ENCODE measurements at regions not wholly inside any gene's neighbourhood (a gene's known extent, or its start where the extent isn't known, plus 50 kb on each side); places are given as distances from the start of the nearest gene placed in this dataset.
"Not testable (repeated sequence)": the region's sequence is repeated elsewhere in the genome, so short reads cannot be mapped to it uniquely, and the experiment has no call there.

GRCh38 chr12:59121451-59121850, 201.1 kb upstream of the LRIG3 start:
- in situ Hi-C loops (cut with HindIII; ENCODE audit: low pct_ligation_motif_present, low pct_unique_long_range_greater_than_20kb, low sequenced_read_pairs): no loop called here
- DNase-seq: no peak

GRCh38 chr12:59119676-59120075, 199.4 kb upstream of the LRIG3 start:
- in situ Hi-C loops (cut with HindIII; ENCODE audit: low pct_ligation_motif_present, low pct_unique_long_range_greater_than_20kb, low sequenced_read_pairs): no loop called here
- no peak for DNase-seq

GRCh38 chr12:59118356-59118755, 198.1 kb upstream of the LRIG3 start:
- in situ Hi-C loops (cut with HindIII; ENCODE audit: low pct_ligation_motif_present, low pct_unique_long_range_greater_than_20kb, low sequenced_read_pairs): no loop called here
- no peak for DNase-seq

- in situ Hi-C loops (cut with HindIII; ENCODE audit: low pct_ligation_motif_present, low pct_unique_long_range_greater_than_20kb, low sequenced_read_pairs): no loop called here
- no peak for DNase-seq
Observed at GRCh38 chr12:59115995-59116394, 195.7 kb upstream of the LRIG3 start.

GRCh38 chr12:59115526-59115925, 195.2 kb upstream of the LRIG3 start:
- in situ Hi-C loops (cut with HindIII; ENCODE audit: low pct_ligation_motif_present, low pct_unique_long_range_greater_than_20kb, low sequenced_read_pairs): no loop called here
- DNase-seq: no peak

GRCh38 chr12:59113831-59114615, 193.7 kb upstream of the LRIG3 start:
- peak; percentile 86 for DNase-seq
- in situ Hi-C loops (cut with HindIII; ENCODE audit: low pct_ligation_motif_present, low pct_unique_long_range_greater_than_20kb, low sequenced_read_pairs): no loop called here

- in situ Hi-C loops (cut with HindIII; ENCODE audit: low pct_ligation_motif_present, low pct_unique_long_range_greater_than_20kb, low sequenced_read_pairs): no loop called here
- DNase-seq: no peak
Observed at GRCh38 chr12:59111851-59112250, 191.5 kb upstream of the LRIG3 start.

- DNase-seq; in situ Hi-C loops (cut with HindIII; ENCODE audit: low pct_ligation_motif_present, low pct_unique_long_range_greater_than_20kb, low sequenced_read_pairs): not testable (repeated sequence)
Observed at GRCh38 chr12:59108516-59108915, 188.2 kb upstream of the LRIG3 start.

GRCh38 chr12:59100585-59100984, 180.3 kb upstream of the LRIG3 start:
- in situ Hi-C loops (cut with HindIII; ENCODE audit: low pct_ligation_motif_present, low pct_unique_long_range_greater_than_20kb, low sequenced_read_pairs): no loop called here
- no peak for DNase-seq

GRCh38 chr12:59097876-59098275, 177.6 kb upstream of the LRIG3 start:
- in situ Hi-C loops (cut with HindIII; ENCODE audit: low pct_ligation_motif_present, low pct_unique_long_range_greater_than_20kb, low sequenced_read_pairs): no loop called here
- no peak for DNase-seq

GRCh38 chr12:59096246-59096645, 175.9 kb upstream of the LRIG3 start:
- in situ Hi-C loops (cut with HindIII; ENCODE audit: low pct_ligation_motif_present, low pct_unique_long_range_greater_than_20kb, low sequenced_read_pairs): no loop called here
- no peak for DNase-seq

GRCh38 chr12:59093073-59093772, 172.9 kb upstream of the LRIG3 start:
- in situ Hi-C loops (cut with HindIII; ENCODE audit: low pct_ligation_motif_present, low pct_unique_long_range_greater_than_20kb, low sequenced_read_pairs): no loop called here
- DNase-seq: no peak

GRCh38 chr12:59088673-59089072, 168.4 kb upstream of the LRIG3 start:
- in situ Hi-C loops (cut with HindIII; ENCODE audit: low pct_ligation_motif_present, low pct_unique_long_range_greater_than_20kb, low sequenced_read_pairs): no loop called here

GRCh38 chr12:59087691-59088090, 167.4 kb upstream of the LRIG3 start:
- DNase-seq: no peak
- in situ Hi-C loops (cut with HindIII; ENCODE audit: low pct_ligation_motif_present, low pct_unique_long_range_greater_than_20kb, low sequenced_read_pairs): no loop called here

More at GRCh38 chr12:59088673-59089072, 168.4 kb upstream of the LRIG3 start:
- no peak for DNase-seq

- in situ Hi-C loops (cut with HindIII; ENCODE audit: low pct_ligation_motif_present, low pct_unique_long_range_greater_than_20kb, low sequenced_read_pairs): no loop called here
- peak; percentile 20 for DNase-seq
Observed at GRCh38 chr12:59087077-59087673, 166.9 kb upstream of the LRIG3 start.

GRCh38 chr12:59086126-59086525, 165.8 kb upstream of the LRIG3 start:
- DNase-seq: no peak
- in situ Hi-C loops (cut with HindIII; ENCODE audit: low pct_ligation_motif_present, low pct_unique_long_range_greater_than_20kb, low sequenced_read_pairs): no loop called here

GRCh38 chr12:59085690-59086089, 165.4 kb upstream of the LRIG3 start:
- DNase-seq: no peak
- in situ Hi-C loops (cut with HindIII; ENCODE audit: low pct_ligation_motif_present, low pct_unique_long_range_greater_than_20kb, low sequenced_read_pairs): no loop called here

GRCh38 chr12:59084511-59085375, 164.4 kb upstream of the LRIG3 start:
- in situ Hi-C loops (cut with HindIII; ENCODE audit: low pct_ligation_motif_present, low pct_unique_long_range_greater_than_20kb, low sequenced_read_pairs): no loop called here
- DNase-seq: no peak

GRCh38 chr12:59082952-59083351, 162.6 kb upstream of the LRIG3 start:
- in situ Hi-C loops (cut with HindIII; ENCODE audit: low pct_ligation_motif_present, low pct_unique_long_range_greater_than_20kb, low sequenced_read_pairs): no loop called here
- DNase-seq: no peak
